ENCODE measurements at regions not wholly inside any gene's neighbourhood (a gene's known extent, or its start where the extent isn't known, plus 50 kb on each side); places are given as distances from the start of the nearest gene placed in this dataset.
A peak's percentile ranks its signal among the peaks of the same experiment; 100 is the strongest.

DNA sequence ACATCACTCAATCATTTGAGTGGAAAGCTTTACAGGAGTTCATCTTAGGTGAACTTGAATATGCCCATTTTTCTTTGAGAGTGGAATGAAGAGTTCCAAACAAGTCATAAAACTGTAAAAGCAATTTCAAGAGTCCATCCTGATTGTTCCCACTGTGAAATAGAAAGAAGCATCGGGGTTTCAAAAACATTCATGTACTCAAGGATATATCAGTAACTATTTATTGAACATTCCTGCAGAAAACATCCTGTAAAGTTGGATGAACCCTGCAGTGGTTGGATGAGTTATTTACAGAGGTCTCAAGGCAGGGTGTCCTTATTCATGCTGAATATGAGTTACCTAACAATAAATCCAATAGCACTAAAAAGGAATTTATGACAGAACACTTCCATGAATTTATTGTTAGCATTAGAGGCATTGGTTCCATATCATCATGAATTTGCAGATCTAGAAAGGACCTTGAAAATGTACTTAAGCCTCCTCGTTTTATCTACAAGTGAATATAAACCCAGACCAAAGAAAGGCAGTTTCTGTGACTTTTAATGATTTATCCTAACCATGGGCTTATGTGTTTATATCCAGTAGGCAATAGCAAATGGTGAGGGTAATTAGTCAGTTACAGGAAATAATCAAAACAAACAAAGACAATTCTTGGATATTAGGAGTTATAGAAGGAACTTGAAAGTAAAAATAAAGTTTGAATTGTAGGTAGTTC lies 361.9 kb upstream of the KCNMB2 start:
- DNase-seq (ENCODE audit: low read depth) = no peak
- H3K4me3 ChIP-seq (ENCODE audit: low read depth, low read length) = no peak overlapping the region
- TF ChIP-seq, protein P1, sequence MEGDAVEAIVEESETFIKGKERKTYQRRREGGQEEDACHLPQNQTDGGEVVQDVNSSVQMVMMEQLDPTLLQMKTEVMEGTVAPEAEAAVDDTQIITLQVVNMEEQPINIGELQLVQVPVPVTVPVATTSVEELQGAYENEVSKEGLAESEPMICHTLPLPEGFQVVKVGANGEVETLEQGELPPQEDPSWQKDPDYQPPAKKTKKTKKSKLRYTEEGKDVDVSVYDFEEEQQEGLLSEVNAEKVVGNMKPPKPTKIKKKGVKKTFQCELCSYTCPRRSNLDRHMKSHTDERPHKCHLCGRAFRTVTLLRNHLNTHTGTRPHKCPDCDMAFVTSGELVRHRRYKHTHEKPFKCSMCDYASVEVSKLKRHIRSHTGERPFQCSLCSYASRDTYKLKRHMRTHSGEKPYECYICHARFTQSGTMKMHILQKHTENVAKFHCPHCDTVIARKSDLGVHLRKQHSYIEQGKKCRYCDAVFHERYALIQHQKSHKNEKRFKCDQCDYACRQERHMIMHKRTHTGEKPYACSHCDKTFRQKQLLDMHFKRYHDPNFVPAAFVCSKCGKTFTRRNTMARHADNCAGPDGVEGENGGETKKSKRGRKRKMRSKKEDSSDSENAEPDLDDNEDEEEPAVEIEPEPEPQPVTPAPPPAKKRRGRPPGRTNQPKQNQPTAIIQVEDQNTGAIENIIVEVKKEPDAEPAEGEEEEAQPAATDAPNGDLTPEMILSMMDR (conservative IDR thresholded peaks at IDR 0.05; ENCODE audit: low read depth, low read length) = no peak

GRCh38 chr3:178181088-178181487 lies 355.1 kb upstream of the KCNMB2 start:
- no peak overlapping the region for H3K4me3 ChIP-seq (ENCODE audit: low read depth, low read length)
- TF ChIP-seq, protein P1 (conservative IDR thresholded peaks at IDR 0.05; ENCODE audit: low read depth, low read length) = no peak
- no peak for DNase-seq (ENCODE audit: low read depth)

GRCh38 chr3:178181784-178182183 lies 354.5 kb upstream of the KCNMB2 start:
- no peak overlapping the region for H3K4me3 ChIP-seq (ENCODE audit: low read depth, low read length)
- no peak for DNase-seq (ENCODE audit: low read depth)
- TF ChIP-seq, protein P1 (conservative IDR thresholded peaks at IDR 0.05; ENCODE audit: low read depth, low read length) = no peak

- peak; percentile 24 for DNase-seq (ENCODE audit: low read depth)
- TF ChIP-seq, protein P1 (conservative IDR thresholded peaks at IDR 0.05; ENCODE audit: low read depth, low read length) = no peak
- H3K4me3 ChIP-seq (ENCODE audit: low read depth, low read length) = no peak overlapping the region
Observed at GRCh38 chr3:178182337-178182779, 353.9 kb upstream of the KCNMB2 start.

GRCh38 chr3:178184833-178185232 lies 351.4 kb upstream of the KCNMB2 start:
- H3K4me3 ChIP-seq (ENCODE audit: low read depth, low read length) = no peak overlapping the region
- no peak for DNase-seq (ENCODE audit: low read depth)
- TF ChIP-seq, protein P1 (conservative IDR thresholded peaks at IDR 0.05; ENCODE audit: low read depth, low read length) = no peak

GRCh38 chr3:178186666-178187065 lies 349.6 kb upstream of the KCNMB2 start:
- TF ChIP-seq, protein P1 (conservative IDR thresholded peaks at IDR 0.05; ENCODE audit: low read depth, low read length) = no peak
- H3K4me3 ChIP-seq (ENCODE audit: low read depth, low read length) = no peak overlapping the region
- DNase-seq (ENCODE audit: low read depth) = no peak

- TF ChIP-seq, protein P1 (conservative IDR thresholded peaks at IDR 0.05; ENCODE audit: low read depth, low read length) = no peak
- DNase-seq (ENCODE audit: low read depth) = no peak
- no peak overlapping the region for H3K4me3 ChIP-seq (ENCODE audit: low read depth, low read length)
Observed at GRCh38 chr3:178189854-178190253, 346.4 kb upstream of the KCNMB2 start.

All from choroid plexus epithelial cell (primary cell).